ENCODE measurements at regions not wholly inside any gene's neighbourhood (a gene's known extent, or its start where the extent isn't known, plus 50 kb on each side); places are given as distances from the start of the nearest gene placed in this dataset.

GRCh38 chr13:72121466-72121865, 254.5 kb upstream of the DACH1 start:
- Histone ChIP-seq H3K4me1 (ENCODE audit: control insufficient read depth, insufficient read depth, low read length) (peaks cover 20% of the 10 kb centered on the region), H3K27me3 (ENCODE audit: control insufficient read depth, insufficient read depth, low read length) (no peaks in the 10 kb centered on the region), H3K9me3 (ENCODE audit: control insufficient read depth, insufficient read depth, low read length) (no peaks in the 10 kb centered on the region), H3K36me3 (ENCODE audit: control insufficient read depth, insufficient read depth, low read length) (no peaks in the 10 kb centered on the region), H3K9ac (ENCODE audit: low read depth, low read length) (no peak overlapping the region), H3K4me3 (ENCODE audit: low read depth, low read length) (no peak overlapping the region)

DNA sequence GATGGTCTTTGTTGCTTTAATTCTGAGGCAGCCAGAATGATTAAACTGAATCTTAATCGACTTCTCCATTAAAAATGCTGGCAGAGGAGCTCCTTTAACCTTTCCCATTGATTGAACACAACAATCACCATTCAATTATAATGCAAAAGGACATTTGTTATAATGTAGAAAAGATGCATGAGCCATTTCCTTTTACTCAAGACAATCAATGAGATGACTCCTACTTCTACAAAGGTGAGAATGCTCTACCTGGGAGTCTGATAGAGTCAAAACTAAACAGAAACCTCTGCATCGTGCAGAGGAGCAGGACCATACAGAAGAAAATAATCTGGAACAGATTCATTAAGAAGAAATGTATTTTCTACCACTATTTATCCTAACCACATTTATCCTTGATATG, 253.6 kb upstream of the DACH1 start:
- Histone ChIP-seq H3K9ac (ENCODE audit: low read depth, low read length) (no peak overlapping the region), H3K4me1 (ENCODE audit: control insufficient read depth, insufficient read depth, low read length) (peaks cover 20% of the 10 kb centered on the region), H3K27me3 (ENCODE audit: control insufficient read depth, insufficient read depth, low read length) (no peaks in the 10 kb centered on the region), H3K36me3 (ENCODE audit: control insufficient read depth, insufficient read depth, low read length) (no peaks in the 10 kb centered on the region), H3K9me3 (ENCODE audit: control insufficient read depth, insufficient read depth, low read length) (no peaks in the 10 kb centered on the region), H3K4me3 (ENCODE audit: low read depth, low read length) (no peak overlapping the region)

DNA sequence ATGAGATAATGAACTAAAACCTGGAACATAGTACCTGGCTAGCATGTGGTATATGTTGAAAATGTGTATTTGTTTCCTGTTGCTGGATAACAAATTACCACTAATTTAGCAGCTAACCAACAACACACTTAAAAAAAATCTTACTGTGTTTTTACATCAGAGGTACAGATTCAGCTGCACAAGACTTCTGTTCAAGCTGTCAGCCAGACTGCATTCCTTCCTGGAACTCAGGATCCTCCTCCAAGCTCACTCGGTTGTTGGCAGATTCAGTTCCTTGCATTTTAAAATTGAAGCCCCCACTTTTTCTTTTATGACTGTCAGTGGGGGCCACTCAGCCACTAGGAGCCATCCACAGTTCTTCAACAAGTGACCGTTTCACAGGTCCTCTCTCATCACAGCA, 246.9 kb upstream of the DACH1 start:
- Histone ChIP-seq H3K9me3 (ENCODE audit: control insufficient read depth, insufficient read depth, low read length) (no peaks in the 10 kb centered on the region), H3K36me3 (ENCODE audit: control insufficient read depth, insufficient read depth, low read length) (no peaks in the 10 kb centered on the region), H3K4me3 (ENCODE audit: low read depth, low read length) (no peak overlapping the region), H3K4me1 (ENCODE audit: control insufficient read depth, insufficient read depth, low read length) (no peaks in the 10 kb centered on the region), H3K9ac (ENCODE audit: low read depth, low read length) (no peak overlapping the region), H3K27me3 (ENCODE audit: control insufficient read depth, insufficient read depth, low read length) (no peaks in the 10 kb centered on the region)

GRCh38 chr13:72113076-72113475, 246.1 kb upstream of the DACH1 start:
- Histone ChIP-seq H3K9ac (ENCODE audit: low read depth, low read length) (no peak overlapping the region), H3K9me3 (ENCODE audit: control insufficient read depth, insufficient read depth, low read length) (no peaks in the 10 kb centered on the region), H3K36me3 (ENCODE audit: control insufficient read depth, insufficient read depth, low read length) (no peaks in the 10 kb centered on the region), H3K27me3 (ENCODE audit: control insufficient read depth, insufficient read depth, low read length) (no peaks in the 10 kb centered on the region), H3K4me1 (ENCODE audit: control insufficient read depth, insufficient read depth, low read length) (no peaks in the 10 kb centered on the region), H3K4me3 (ENCODE audit: low read depth, low read length) (no peak overlapping the region)

DNA sequence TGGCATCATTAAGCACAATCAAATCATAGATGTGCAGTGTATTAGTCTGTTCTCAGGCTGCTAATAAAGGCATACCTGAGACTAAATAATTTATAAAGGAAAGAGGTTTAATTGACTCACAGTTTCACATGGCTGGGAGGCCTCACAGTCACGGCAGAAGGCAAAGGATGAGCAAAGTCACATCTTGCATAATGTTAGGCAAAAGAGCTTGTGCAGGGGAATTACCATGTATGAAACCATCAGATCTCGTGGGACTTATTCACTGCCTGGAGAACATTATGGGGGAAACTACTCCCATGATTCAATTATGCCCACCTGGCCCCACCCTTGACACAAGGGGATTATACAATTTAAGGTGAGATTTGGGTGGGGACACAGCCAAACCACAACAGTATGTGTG, 245.2 kb upstream of the DACH1 start:
- Histone ChIP-seq H3K4me1 (ENCODE audit: control insufficient read depth, insufficient read depth, low read length) (no peaks in the 10 kb centered on the region), H3K27me3 (ENCODE audit: control insufficient read depth, insufficient read depth, low read length) (no peaks in the 10 kb centered on the region), H3K9ac (ENCODE audit: low read depth, low read length) (no peak overlapping the region), H3K4me3 (ENCODE audit: low read depth, low read length) (no peak overlapping the region), H3K9me3 (ENCODE audit: control insufficient read depth, insufficient read depth, low read length) (no peaks in the 10 kb centered on the region), H3K36me3 (ENCODE audit: control insufficient read depth, insufficient read depth, low read length) (no peaks in the 10 kb centered on the region)

DNA sequence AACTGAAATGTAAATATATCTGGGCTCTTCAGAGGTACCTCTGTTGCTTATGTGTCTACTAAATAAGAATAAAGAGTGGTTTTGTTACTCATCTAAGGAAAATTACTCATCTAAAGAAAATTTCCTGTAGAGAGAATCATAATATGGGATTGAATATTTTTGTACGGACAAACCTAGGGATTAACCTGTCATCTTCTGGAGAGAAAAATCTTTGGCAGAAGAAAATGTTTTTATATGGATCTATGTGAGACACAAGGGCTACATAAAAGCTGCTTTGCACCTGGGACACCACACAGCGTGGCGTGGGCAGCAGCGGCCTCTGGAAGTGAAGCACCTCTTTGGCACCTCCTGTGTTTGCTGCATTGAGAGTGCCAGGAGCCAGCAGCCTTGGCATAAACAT, 242.9 kb upstream of the DACH1 start:
- Histone ChIP-seq H3K4me3 (ENCODE audit: low read depth, low read length) (no peak overlapping the region), H3K36me3 (ENCODE audit: control insufficient read depth, insufficient read depth, low read length) (no peaks in the 10 kb centered on the region), H3K9me3 (ENCODE audit: control insufficient read depth, insufficient read depth, low read length) (no peaks in the 10 kb centered on the region), H3K27me3 (ENCODE audit: control insufficient read depth, insufficient read depth, low read length) (no peaks in the 10 kb centered on the region), H3K4me1 (ENCODE audit: control insufficient read depth, insufficient read depth, low read length) (no peaks in the 10 kb centered on the region), H3K9ac (ENCODE audit: low read depth, low read length) (no peak overlapping the region)

GRCh38 chr13:72104656-72105180, 237.7 kb upstream of the DACH1 start:
- no peaks in the 10 kb centered on the region for H3K9me3 ChIP-seq (ENCODE audit: control insufficient read depth, insufficient read depth, low read length)
- H3K4me1 ChIP-seq (ENCODE audit: control insufficient read depth, insufficient read depth, low read length): no peaks in the 10 kb centered on the region

GRCh38 chr13:72101768-72102400, 234.9 kb upstream of the DACH1 start:
- H3K9ac ChIP-seq (ENCODE audit: low read depth, low read length): no peak overlapping the region
- H3K4me1 ChIP-seq (ENCODE audit: control insufficient read depth, insufficient read depth, low read length): no peaks in the 10 kb centered on the region
- H3K36me3 ChIP-seq (ENCODE audit: control insufficient read depth, insufficient read depth, low read length): no peaks in the 10 kb centered on the region

More at GRCh38 chr13:72104656-72105180, 237.7 kb upstream of the DACH1 start:
- H3K4me3 ChIP-seq (ENCODE audit: low read depth, low read length): no peak overlapping the region
- H3K27me3 ChIP-seq (ENCODE audit: control insufficient read depth, insufficient read depth, low read length): no peaks in the 10 kb centered on the region
- H3K9ac ChIP-seq (ENCODE audit: low read depth, low read length): no peak overlapping the region
- H3K36me3 ChIP-seq (ENCODE audit: control insufficient read depth, insufficient read depth, low read length): no peaks in the 10 kb centered on the region

DNA sequence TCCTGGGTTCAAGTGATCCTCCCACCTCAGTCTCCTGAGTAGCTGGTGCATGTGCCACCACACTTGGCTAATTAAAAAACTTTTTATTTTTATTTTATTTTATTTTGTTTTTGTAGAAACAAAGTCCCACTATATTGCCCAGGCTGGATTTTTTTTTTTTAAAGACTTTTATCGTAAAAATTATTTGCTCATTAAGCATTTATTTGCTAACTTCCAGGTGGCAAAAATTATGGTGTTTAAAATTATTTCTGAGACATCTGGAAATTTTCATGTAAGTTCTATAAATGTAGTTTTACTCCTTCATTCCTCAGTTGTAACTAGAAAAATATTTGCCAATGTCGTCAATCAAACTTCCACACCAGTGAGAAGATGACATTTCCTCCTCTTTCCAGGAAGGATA, 233.3 kb upstream of the DACH1 start:
- Histone ChIP-seq H3K4me1 (ENCODE audit: control insufficient read depth, insufficient read depth, low read length) (no peaks in the 10 kb centered on the region), H3K4me3 (ENCODE audit: low read depth, low read length) (no peak overlapping the region), H3K9me3 (ENCODE audit: control insufficient read depth, insufficient read depth, low read length) (no peaks in the 10 kb centered on the region), H3K27me3 (ENCODE audit: control insufficient read depth, insufficient read depth, low read length) (no peaks in the 10 kb centered on the region), H3K36me3 (ENCODE audit: control insufficient read depth, insufficient read depth, low read length) (no peaks in the 10 kb centered on the region), H3K9ac (ENCODE audit: low read depth, low read length) (no peak overlapping the region)

More at GRCh38 chr13:72101768-72102400, 234.9 kb upstream of the DACH1 start:
- no peaks in the 10 kb centered on the region for H3K27me3 ChIP-seq (ENCODE audit: control insufficient read depth, insufficient read depth, low read length)
- H3K4me3 ChIP-seq (ENCODE audit: low read depth, low read length): no peak overlapping the region
- no peaks in the 10 kb centered on the region for H3K9me3 ChIP-seq (ENCODE audit: control insufficient read depth, insufficient read depth, low read length)

- H3K9me3 ChIP-seq (ENCODE audit: control insufficient read depth, insufficient read depth, low read length): no peaks in the 10 kb centered on the region
- H3K4me1 ChIP-seq (ENCODE audit: control insufficient read depth, insufficient read depth, low read length): no peaks in the 10 kb centered on the region
- no peak overlapping the region for H3K9ac ChIP-seq (ENCODE audit: low read depth, low read length)
- H3K27me3 ChIP-seq (ENCODE audit: control insufficient read depth, insufficient read depth, low read length): no peaks in the 10 kb centered on the region
- no peaks in the 10 kb centered on the region for H3K36me3 ChIP-seq (ENCODE audit: control insufficient read depth, insufficient read depth, low read length)
- no peak overlapping the region for H3K4me3 ChIP-seq (ENCODE audit: low read depth, low read length)
Measured at GRCh38 chr13:72097568-72097967, 230.6 kb upstream of the DACH1 start.

GRCh38 chr13:72093262-72093661, 226.3 kb upstream of the DACH1 start:
- H3K9me3 ChIP-seq (ENCODE audit: control insufficient read depth, insufficient read depth, low read length): no peaks in the 10 kb centered on the region
- no peaks in the 10 kb centered on the region for H3K36me3 ChIP-seq (ENCODE audit: control insufficient read depth, insufficient read depth, low read length)
- no peaks in the 10 kb centered on the region for H3K4me1 ChIP-seq (ENCODE audit: control insufficient read depth, insufficient read depth, low read length)
- H3K4me3 ChIP-seq (ENCODE audit: low read depth, low read length): no peak overlapping the region
- no peak overlapping the region for H3K9ac ChIP-seq (ENCODE audit: low read depth, low read length)
- no peaks in the 10 kb centered on the region for H3K27me3 ChIP-seq (ENCODE audit: control insufficient read depth, insufficient read depth, low read length)

DNA sequence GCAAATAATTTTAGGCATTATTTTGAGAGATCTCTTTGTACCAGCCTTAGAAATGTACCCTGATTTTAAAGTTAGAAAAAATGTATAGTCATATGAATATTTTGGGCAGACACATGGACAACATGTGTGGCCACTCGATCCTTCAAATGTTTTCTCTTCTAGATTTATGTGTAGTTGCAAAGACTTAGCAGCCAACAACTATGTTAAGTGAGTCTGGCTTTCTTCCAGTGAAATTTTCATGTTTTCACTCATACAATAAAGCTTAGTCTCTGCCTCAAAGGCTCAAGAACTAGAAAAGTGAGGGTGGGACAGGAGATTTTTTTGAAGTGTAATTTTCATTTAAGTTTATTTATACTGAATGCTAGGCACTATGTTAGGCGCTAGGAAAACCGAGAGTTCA, 207.7 kb upstream of the DACH1 start:
- Histone ChIP-seq H3K9me3 (ENCODE audit: control insufficient read depth, insufficient read depth, low read length) (no peaks in the 10 kb centered on the region), H3K4me3 (ENCODE audit: low read depth, low read length) (no peak overlapping the region), H3K4me1 (ENCODE audit: control insufficient read depth, insufficient read depth, low read length) (no peaks in the 10 kb centered on the region), H3K27me3 (ENCODE audit: control insufficient read depth, insufficient read depth, low read length) (no peaks in the 10 kb centered on the region), H3K36me3 (ENCODE audit: control insufficient read depth, insufficient read depth, low read length) (no peaks in the 10 kb centered on the region), H3K9ac (ENCODE audit: low read depth, low read length) (no peak overlapping the region)

All from iPS-15b (cell line).